ENCODE measurements at regions not wholly inside any gene's neighbourhood (a gene's known extent, or its start where the extent isn't known, plus 50 kb on each side); places are given as distances from the start of the nearest gene placed in this dataset.
A peak's percentile ranks its signal among the peaks of the same experiment; 100 is the strongest.

DNA sequence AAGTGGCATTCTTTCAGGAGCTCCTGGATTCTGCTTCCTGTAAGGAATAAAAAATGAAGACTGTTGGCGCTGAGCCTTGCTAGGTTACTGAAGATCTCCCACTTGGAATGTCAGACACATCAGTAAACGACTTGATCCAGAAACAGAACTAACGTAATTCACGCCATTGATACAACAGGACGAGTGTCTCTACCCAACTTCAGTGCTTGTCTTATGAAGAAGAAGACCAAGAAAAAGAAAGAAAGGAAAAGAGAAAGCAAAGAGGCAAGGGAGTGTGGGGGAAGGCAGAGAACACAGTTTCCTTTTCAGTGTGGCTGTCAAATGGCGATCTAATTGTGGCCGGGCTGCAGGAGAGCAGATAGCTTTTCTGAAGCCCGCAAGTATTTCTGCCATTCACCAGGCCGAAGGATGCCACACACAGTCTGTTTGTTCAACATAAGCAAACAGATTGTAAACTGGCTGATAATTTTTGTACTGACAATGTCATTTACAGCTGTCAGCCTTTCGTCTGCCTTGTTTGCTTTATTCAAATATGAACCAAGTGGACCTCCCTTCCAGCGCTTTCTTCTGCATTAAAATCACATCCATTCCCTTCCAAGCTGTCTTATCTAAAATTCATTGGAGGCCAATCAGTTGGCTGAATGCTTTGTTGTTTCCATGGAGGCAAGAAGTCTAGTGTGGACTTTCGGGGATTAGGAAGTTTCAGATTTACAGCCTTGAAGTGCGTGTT is 180.6 kb downstream of the FOXA2 start:
- no peak for DNase-seq

DNA sequence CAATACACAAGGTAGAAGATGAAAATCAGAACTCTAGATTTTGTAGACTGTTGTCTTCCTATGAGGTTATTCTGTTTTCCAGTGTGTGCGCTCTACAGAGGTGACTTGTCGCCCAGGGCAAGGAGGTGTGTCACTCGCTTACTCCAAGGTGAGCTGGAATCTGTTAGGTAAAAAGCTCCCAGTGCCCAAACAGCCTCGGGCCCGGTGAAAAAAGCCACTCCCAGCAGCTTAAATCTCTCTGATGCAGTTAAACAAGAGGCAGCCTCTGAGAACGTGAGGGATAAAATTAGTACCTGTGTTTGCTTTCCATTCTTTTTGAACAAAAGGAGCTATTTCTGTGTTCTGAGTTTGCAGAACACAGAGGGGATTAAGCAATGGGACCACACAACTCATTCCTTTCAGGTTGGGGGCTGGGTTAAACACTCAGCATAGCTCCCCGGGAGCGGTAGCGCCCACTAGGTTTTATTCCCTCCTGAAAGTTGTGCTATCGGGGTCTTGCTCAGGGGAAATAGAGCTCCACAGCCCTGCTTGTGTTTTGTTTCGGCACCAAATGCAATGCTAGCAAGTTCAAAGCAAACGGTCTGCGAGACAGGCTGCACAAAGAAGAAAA is 181.2 kb downstream of the FOXA2 start:
- DNase-seq, result no peak

DNA sequence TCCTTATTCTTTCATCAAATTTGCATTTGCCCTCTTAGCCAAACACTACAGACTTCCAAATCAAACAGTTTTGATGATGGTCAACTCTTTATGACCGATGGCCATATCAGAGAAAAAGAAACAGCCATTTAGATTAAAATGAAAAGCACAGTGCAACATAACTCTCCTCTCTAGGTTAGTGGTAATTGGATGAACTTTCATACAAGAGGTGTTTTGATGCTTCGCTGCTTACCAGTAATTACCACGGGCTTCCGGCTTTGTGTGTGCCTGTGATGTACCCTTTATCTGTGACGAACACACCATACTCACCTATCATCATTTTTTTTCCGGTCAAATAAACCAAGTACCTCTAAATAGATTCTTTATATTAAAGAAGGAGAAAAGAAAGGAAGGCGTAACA is 181.8 kb downstream of the FOXA2 start:
- no peak for DNase-seq

DNA sequence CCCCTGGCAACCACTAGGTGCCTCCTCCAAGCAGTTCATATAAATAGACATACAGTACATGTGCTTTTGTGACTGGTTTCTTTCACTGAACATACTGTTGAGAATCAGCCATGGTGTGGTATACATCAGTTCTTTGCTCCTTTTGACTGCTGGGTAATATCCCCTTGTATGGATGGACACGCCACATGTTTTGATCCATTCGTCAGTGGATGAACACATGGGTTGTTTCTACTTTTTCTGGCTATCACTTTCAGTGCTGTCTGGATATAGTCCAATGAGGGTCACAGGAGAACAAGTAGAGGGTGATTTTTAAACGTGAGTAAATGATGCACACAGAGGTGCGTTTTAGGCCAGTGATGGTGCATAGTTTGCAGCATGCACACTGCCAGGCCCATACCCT is 183.9 kb downstream of the FOXA2 start:
- no peak for DNase-seq

DNA sequence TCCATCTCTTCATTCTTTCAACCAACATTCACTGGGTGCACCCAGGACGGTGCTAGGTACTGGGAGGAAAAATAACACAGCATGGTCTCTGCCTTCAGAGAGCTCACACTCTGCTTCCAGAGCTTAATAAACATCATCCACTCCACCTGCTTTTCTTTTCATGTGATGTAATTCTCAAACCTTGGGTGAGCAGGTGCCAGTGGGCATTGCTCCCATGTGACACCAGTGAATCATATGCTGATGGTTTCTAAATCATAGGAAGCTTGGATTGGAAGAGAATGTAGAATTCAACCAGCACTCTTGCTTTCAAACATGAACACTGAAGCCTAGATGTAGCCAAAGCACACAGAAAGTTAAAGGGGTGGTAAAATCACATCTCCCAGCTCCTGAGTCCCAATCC is 189.8 kb downstream of the FOXA2 start:
- no peak for DNase-seq

DNA sequence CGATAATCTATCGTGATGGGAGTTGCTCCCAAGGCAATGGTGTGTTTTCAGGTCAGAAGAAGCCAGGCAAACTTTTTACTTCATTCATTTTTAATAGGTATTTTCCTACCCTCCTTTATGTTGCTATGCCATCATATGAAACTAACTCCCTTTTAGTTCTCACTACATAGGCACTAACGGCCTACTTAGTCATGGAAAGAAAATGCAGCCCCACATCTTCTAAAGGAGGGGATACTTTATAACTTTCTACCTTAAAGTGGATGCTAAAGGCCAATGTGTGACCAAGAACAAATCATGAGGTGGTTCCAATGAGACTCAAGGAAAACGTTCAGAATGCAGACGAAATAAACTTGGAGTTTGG is 193.8 kb downstream of the FOXA2 start:
- DNase-seq, result no peak

DNA sequence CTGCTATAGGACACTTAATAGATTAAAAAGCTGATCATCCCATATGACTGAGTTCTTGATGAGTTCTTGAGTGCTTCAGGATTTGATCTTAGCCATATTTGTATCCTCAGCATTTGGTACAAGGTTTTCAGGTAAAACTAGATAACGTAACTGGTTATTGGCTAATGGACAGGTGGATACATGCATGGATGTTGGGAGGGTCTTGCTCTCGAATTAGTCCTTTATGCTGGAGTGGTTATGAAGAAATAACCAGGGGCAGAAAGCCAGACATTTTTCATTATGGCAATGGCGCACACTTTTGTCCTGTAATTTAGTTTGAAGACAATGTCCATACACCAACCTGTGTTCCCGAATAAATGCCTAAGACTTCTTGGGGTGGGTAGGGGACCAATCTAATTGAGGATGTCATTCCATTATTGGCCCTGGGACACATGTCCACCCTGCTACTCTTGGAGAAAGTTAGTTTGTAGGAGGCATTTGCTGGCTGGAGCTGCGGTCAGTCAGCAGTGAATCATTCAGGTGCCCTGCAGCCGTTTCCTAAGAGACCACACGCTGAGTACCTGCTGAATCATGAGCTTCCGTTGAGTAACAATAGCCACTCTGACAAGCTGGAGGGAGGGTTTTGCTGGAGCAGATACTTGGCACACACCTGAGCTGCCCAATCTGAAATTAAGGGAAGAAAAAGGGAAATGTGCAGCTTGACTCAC is 194.4 kb downstream of the FOXA2 start:
- DNase-seq, result no peak

DNA sequence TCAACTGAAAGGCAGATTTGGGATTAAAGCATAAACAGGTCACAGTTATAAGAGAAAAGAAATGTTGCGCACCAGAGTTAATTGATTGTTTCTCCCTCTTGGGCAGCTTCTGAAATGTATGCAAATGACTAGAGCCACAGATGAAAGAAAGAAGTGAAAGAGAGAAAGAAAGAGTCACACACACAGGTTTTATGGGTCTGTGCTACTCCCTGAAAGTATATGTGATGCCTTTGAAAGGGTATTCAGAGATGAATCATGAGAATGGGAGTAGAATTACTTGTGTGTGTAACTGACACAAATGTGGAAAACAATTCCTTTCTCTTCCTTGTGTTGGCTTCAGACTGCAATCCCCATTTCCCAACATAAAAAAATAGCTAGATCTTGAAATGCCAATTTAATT is 196.9 kb downstream of the FOXA2 start:
- no peak for DNase-seq

DNA sequence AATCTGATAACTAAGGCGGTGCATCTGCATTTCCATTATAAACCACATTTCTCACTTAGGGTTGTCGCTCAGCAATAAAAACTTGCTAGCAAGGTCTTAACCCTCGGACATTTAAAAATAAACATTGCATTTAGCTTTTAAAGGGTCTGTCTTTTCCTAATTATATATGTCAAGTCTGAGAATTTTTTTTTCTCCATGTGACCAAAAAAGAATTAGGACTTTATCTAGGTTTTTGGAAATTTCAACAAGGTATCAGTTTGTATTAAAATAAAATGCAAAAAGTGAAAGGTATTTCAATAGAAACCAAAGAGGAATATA is 198.1 kb downstream of the FOXA2 start:
- no peak for DNase-seq

DNA sequence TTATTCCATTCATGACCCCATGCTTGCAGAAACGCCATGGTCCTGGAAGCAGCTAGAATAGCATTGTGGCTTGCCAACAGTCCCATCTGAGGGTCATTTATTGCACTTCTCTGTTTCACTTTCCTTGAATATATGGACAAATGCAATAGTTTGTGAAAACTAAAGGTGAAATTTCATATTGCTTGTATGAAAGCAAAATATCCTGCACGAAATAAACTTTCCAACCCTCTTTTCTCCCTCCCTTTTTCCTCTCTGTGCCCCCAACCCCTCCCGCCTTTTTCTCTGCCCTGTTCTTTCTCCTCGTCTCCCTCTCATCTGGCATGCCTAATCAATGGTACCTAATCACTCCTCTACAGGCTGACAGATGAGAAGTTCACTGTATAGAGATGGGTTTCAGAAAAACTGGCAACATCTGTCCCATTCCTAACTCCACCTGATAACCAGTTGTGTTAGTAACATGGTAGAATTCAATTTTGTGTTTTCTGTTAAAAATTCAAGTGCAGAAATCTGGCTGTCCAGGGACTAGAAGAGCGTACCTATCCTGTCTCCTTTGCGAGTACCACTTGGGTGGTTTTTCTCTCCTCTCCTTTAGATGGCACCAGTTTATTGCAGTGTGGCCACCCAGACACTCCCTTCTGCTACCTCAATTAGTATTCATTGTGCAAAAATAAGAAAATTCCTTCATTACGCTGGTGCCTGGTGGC is 198.6 kb downstream of the FOXA2 start:
- no peak for DNase-seq

DNA sequence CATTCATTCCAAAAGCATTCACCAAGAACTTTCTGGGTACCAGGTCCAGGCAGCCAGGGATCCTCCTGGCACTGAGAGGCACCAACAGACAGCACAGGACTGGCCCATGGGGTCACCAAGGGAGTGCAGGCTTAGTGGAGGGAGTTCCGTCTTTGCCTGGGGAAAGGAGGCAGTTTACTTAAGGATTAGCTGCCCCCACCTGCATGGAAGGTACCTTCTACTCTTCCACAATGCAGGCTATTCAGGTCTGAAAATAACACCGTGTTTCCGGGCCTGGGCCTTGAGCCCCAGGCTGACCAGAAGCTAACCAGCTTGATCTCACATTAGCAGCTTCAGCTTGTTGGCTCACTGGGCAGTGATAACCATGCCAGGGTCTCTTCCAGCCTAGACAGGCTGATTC is 199.4 kb downstream of the FOXA2 start:
- DNase-seq, result no peak

DNA sequence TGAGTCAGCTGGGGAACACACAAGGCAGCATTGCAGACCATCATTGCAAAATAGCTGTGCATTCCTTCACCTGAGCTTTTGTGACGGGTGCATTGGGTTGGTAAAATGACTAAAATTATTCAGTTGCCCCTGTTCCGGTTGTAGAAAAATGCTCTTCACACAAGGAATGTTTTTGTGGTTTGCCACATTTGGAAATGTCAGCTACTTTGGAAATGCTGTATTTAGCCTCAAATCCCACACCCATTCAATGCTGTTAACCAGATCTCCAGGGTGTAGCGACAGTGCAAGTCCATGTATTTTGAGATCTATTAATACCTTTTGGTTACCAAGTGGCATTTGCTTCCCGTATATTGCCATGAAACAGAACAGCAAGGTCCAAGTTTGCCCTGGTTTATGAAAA is 201.2 kb downstream of the FOXA2 start:
- no peak for DNase-seq

DNA sequence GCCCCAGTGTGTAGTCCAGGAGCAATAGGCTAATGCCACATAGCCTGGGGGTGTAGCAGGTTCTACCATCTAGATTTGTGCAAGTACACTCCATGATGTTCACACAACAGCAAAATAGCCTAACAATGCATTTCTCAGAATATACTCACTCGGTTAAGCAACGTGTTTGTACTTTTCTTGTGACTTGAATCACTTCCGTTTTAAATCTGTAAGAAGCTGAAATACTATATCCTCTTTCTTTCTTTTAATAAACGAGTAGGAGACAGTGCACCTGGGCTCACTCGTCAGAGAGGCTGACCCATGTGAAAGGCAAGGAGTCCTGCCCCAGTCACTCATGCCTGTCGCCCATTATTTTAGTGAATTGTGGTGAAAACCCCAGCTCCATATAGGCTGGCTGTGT is 201.6 kb downstream of the FOXA2 start:
- no peak for DNase-seq

DNA sequence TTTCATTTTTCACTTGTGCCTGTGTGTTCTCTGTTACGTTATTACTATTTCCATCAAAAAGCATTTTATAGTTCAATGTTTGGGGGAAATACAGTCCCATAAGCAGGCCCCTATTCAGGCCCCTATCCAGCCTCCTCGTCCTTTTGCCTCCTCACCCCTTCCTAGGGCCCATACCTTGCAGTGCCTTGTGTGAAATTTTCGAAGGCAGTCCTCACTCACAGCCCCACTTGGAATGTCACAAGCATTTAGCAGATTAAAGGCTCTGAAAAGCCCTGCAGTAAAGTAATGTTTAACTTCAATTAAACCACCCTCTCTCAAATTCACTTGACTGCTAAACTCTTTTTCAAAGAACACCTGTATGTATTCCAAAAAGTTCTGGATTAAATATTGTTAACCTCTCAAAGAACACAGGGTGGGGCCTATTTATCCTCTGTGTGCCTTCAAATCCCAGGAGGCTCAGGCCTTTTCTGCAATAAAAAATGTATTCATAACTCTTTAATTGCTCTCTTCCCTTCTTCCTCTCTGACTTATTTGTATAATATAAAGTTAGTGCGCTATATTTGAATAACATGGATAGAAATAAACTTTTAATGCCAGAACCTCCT is 202.5 kb downstream of the FOXA2 start:
- no peak for DNase-seq

DNA sequence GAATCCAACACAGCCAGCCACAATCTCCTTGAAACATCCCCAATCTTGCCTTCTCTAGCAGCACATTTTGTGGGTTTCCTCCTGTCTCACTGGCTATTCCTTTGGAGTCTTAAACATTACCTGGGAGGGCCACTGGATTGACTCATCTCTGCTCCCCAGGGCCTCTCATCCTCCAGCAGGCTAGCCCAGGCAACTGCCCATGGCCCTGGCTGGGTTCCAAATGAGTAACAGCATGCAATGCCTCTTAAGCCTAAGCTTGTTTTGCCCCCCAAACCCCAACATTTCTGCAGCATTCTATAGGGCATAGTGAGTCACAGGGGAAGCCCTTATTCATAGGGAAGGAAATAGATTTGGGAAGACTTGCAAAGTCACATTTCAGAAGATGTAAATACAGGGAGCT is 204.9 kb downstream of the FOXA2 start:
- DNase-seq, result peak; percentile 0

DNA sequence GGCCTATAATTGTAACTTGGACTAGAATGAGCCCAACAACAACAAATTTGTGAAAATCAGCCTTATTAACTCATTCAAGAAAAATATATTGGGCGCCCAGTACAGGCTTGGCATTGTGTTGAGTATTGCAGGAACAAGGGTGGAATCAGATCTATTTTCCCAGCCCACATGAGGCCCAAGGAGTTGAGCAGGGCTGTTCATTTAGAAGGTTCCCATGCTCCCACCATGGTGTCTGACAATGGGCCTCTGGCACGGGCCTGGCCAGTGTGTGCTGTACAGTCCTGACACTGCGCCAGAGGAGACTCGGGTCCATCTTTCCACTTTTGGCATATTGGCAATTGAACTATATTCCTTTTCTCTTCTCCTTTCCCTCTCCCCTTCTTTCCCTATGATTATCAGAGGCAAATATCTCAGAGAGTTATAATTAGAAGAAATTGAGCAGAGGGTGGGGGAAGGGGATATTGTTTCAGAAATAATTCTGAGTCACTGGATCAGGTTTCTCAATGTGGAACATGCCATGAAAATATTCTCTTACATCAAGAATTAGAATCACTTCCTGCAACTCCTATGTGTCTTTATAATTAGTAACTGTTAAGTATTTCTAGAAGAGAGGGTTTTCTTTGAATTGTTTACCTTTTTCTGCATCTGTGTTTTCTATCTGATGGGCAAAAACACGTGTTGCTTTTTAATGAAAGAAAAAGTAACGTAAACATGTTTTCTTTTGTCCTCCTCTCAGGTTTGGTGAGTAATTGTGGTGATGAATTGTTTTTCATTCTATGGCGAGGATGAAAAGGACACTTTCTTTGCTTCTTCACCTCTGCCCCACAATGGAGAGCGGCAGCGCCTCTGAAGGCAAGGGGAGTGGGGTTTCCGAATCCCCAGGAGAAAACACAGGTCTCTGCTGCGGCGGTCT is 209.4 kb downstream of the FOXA2 start:
- DNase-seq, result no peak

DNA sequence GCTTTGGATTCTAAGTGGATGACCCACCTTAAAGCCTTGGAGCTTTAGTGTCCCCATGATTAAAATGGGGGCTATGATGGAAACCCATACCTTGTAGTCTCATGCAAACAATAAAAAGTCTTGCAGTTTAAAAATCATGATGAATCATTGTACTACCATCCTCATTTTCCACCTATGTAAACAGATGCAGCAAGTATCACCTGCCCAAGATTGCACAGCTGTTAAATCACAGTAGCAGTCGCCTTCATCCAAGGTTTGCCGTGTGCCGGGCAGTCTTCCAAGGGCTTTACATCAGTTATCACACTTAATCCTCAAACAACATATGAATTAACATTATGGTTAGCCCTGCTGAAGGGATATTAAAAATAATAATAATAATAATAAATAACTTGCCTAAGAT is 210.3 kb downstream of the FOXA2 start:
- no peak for DNase-seq

DNA sequence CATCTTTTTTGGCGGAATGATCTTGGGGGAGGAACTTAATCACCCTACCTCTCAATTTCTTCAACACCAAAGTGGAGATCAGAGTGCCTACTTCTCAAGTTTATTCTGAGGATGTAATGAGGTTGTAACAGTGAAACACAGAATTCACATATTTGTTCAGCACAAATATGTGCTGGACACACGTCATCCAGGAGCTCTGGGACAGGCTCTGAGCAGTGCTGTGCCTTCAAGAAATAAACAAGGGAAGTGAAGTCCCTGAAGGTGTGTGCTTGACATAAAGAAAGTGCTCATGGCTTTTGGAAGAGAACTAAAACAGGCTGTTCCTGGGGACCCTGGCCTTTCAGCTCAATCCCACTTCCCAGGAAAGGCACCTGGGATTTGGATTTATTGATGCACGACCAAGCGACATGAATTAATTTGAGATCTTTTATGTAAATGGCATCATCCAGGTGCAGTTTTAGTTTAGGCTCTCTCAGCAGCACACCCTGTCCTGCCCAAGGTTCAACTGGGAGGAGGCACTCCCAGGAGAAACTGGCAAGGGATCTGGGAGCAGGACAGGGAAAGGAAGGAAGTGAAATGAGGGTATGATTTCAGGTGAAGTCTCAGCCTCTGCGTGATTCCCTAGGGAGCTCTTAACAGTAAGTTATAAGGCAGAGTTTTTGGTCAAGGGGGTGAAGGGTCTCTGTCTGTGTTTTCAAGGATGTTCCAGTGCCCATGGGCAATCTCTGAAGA is 211.0 kb downstream of the FOXA2 start:
- DNase-seq, result no peak

DNA sequence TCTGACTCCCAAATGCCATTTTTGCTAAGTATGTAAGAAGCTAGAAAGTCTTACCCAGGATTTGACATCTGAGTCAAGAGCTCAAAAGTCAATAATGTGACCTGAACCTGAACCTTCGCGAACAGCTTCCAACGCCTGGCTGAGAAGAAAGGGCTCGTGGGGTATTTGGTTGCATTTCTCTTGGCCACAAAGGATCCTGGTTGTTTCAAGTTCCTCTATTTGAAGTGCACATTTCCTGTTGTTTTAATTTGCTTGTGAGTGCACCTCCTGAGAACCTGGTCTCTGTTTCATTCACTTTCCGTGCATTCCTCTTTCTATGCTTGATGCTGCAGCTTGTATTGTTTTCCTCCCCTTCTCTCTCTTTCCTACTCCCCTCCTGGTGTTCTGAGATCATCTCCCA is 212.5 kb downstream of the FOXA2 start:
- no peak for DNase-seq

DNA sequence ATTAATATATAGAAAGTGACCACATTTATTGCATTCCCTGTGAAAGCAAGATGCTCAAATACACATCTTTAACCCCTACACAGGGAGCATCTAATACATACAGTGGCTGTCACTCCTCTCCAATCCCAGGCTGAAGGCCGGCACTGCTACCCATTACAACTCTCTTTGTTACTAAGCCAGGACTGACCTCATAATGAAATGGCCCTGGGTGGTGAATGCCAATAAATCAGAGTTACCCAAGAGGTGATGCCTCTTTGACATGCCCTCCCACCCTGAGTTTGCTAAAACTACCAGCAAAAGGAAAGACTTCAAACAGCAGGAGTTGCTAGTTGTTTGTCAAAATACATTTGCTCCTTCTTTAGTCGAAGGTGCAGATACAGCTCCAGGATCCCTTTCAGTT is 214.2 kb downstream of the FOXA2 start:
- no peak for DNase-seq

DNA sequence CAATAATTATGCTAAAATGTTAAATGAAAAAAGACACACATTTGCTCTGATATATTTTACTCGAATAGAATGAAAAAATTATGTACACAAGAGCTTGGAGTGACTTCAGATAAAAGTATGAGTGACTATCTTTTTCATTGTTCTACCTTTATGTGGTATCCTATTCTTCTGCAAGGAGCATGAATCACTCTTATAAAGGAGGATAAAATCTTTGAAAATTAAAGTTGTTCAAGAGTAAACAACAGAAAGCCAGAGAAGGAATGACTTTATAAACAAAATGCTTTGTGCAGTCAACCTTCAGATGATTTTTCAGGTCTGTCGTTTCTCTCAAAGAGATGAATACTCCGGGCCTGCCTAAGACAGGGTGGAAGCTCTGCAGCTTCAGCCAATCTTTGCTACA is 215.3 kb downstream of the FOXA2 start:
- DNase-seq, result no peak

DNA sequence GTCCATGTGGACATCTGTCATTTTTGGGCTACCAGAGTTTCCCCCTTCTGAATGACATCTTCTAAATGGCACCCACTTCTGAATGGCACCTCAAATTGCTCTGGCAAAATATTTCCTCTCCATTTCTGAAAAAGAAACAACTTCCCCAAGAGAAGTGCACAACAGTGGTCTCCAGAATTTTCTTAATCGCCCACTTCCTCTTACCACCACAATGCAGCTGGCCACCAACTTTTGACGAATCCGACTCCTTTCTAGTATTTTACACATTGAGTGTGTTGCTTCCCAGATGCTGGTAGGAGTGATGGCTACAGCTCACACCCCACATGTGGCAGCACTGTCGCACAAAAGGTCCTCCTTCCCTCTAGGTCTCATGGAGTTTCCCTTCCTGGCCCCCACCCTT is 216.1 kb downstream of the FOXA2 start:
- no peak for DNase-seq
